GM12878 (cell line): ENCODE measurements at regions not wholly inside any gene's neighbourhood (a gene's known extent, or its start where the extent isn't known, plus 50 kb on each side); places are given as distances from the start of the nearest gene placed in this dataset.

ENCODE experiments used
- ATAC-seq: fragments of 200-7000 bp; cut with Tn5 transposase; 3 replicates; pipeline ENCODE4 v1.9.1; 2020; ENCODE audit warnings: mild to moderate bottlenecking, moderate library complexity
- BruUV-seq: library from RNA; stranded (reverse); fragments of 400-500 nt; replicated peaks from 2 replicates; lab custom pipeline; 2021; lab: Mats Ljungman, UMichigan
- CTCF ChIA-PET: fragments of 300-600 bp; sonication (Branson Sonifier 250); formaldehyde crosslinking; extraction: SDS; loops from one replicate; lab custom pipeline; 2021; ENCODE audit warnings: inconsistent platforms; lab: Yijun Ruan, JAX
- POLR2A ChIA-PET: fragments of 350-600 bp; formaldehyde crosslinking; extraction: SDS; loops from one replicate; lab custom pipeline; 2021; ENCODE audit warnings: inconsistent platforms; lab: Charles Lee
- RAD21 ChIA-PET: fragments of 300-600 bp; sonication (Branson Sonifier 250); formaldehyde crosslinking; loops from one replicate; lab custom pipeline; 2023; ENCODE audit warnings: antibody characterized with exemption; ENCODE audit not compliant: unreplicated experiment; lab: Charles Lee
- SMC1A ChIA-PET: fragments of 300-600 bp; sonication (Branson Sonifier 250); formaldehyde crosslinking; loops from one replicate; lab custom pipeline; 2023; ENCODE audit not compliant: unreplicated experiment, uncharacterized antibody; lab: Charles Lee
- DNase-seq: peaks from one replicate; pipeline ENCODE4 v3.0.0-alpha.2; 2011; ENCODE audit warnings: low read depth, low spot score
- FAIRE-seq: peaks from 3 replicates; lab custom pipeline; 2011; peaks lifted over from hg19 to GRCh38; lab: Jason Lieb, UNC
- H2AFZ ChIP-seq: 2 replicates; pipeline ENCODE4 v1.6.0; 2011; ENCODE audit warnings: low read depth, low read length, control low read depth; ENCODE audit not compliant: control insufficient read depth
- H3K27ac ChIP-seq: 2 replicates; pipeline ENCODE4 v1.5.1; 2011; ENCODE audit warnings: control low read depth; ENCODE audit not compliant: control insufficient read depth, insufficient read depth
- H3K27me3 ChIP-seq, 2 experiments: replicated peaks in 1 of 2; 2 replicates each; pipeline versions ENCODE4 v1.6.0 to v1.6.1; 2011; ENCODE audit warnings: low read length in 1 of 2; ENCODE audit not compliant: control insufficient read depth in 2 of 2, insufficient read depth in 2 of 2
- H3K36me3 ChIP-seq, 2 experiments: 2 replicates each; pipeline ENCODE4 v1.5.1; 2011; ENCODE audit warnings: low read length in 1 of 2; ENCODE audit not compliant: control insufficient read depth in 2 of 2, insufficient read depth in 2 of 2
- H3K4me1 ChIP-seq: 2 replicates; pipeline ENCODE4 v1.6.1; 2011; ENCODE audit warnings: mild to moderate bottlenecking, low read length, moderate library complexity, mixed read lengths; ENCODE audit not compliant: control insufficient read depth, insufficient read depth
- H3K4me2 ChIP-seq: 2 replicates; pipeline ENCODE4 v1.6.0; 2011; ENCODE audit warnings: control low read depth; ENCODE audit not compliant: control insufficient read depth, insufficient read depth
- H3K4me3 ChIP-seq: fragments of 200-600 bp; sonication (generic); 2 replicates; pipeline ENCODE4 v1.5.1; 2016
- H3K79me2 ChIP-seq: 2 replicates; pipeline ENCODE4 v1.6.0; 2011; ENCODE audit warnings: low read length; ENCODE audit not compliant: control insufficient read depth, insufficient read depth
- H3K9ac ChIP-seq: 2 replicates; pipeline ENCODE4 v1.8.0; 2011; ENCODE audit warnings: low read length, control low read depth, mixed read lengths; ENCODE audit not compliant: control insufficient read depth, insufficient read depth
- H3K9me3 ChIP-seq: replicated peaks from 3 replicates; pipeline ENCODE4 v1.5.1; 2011; ENCODE audit warnings: mild to moderate bottlenecking, low read length; ENCODE audit not compliant: control insufficient read depth, insufficient read depth
- H4K20me1 ChIP-seq: 2 replicates; pipeline ENCODE4 v1.6.0; 2011; ENCODE audit not compliant: control insufficient read depth, insufficient read depth
- ASH2L ChIP-seq: fragments of 300-600, 200-600 bp; sonication (generic); IDR thresholded peaks from 2 replicates; pipeline ENCODE4 v1.6.1; 2017; ENCODE audit warnings: low read depth, mild to moderate bottlenecking, borderline replicate concordance
- BMI1 ChIP-seq: fragments of 450-650 bp; IDR thresholded peaks from 2 replicates; pipeline ENCODE4 v1.6.1; 2016; ENCODE audit warnings: mild to moderate bottlenecking, moderate library complexity, borderline replicate concordance
- CHD2 ChIP-seq: IDR thresholded peaks from 2 replicates; pipeline ENCODE4 v1.6.1; 2011; ENCODE audit warnings: low read depth, low read length, improper control_type of control experiment, borderline replicate concordance
- IKZF2 ChIP-seq, 2 experiments: fragments of 450-650 bp; IDR thresholded peaks; 2 replicates each; pipeline ENCODE4 v1.6.1; 2017; ENCODE audit warnings: mild to moderate bottlenecking in 2 of 2, moderate library complexity in 2 of 2
- IRF5 ChIP-seq: fragments of 450-650 bp; IDR thresholded peaks from 2 replicates; pipeline ENCODE4 v1.6.1; 2017; ENCODE audit warnings: borderline replicate concordance
- KLF5 ChIP-seq: fragments of 450-650 bp; IDR thresholded peaks from 2 replicates; pipeline ENCODE4 v1.6.1; 2014; ENCODE audit warnings: mild to moderate bottlenecking; ENCODE audit not compliant: partially characterized antibody
- NFYB ChIP-seq: IDR thresholded peaks from 2 replicates; pipeline ENCODE4 v1.6.1; 2011; ENCODE audit warnings: low read depth, mild to moderate bottlenecking, low read length, improper control_type of control experiment, moderate library complexity; ENCODE audit not compliant: insufficient read depth
- POLR2AphosphoS5 ChIP-seq: IDR thresholded peaks from 2 replicates; pipeline ENCODE4 v1.6.1; 2011; ENCODE audit warnings: mild to moderate bottlenecking, low read length, inconsistent platforms
- RAD21 ChIP-seq: IDR thresholded peaks from 2 replicates; pipeline ENCODE4 v1.6.1; 2011; ENCODE audit warnings: mild to moderate bottlenecking, low read depth, low read length, moderate library complexity; ENCODE audit not compliant: insufficient read depth
- RBBP5 ChIP-seq: fragments of 200-600 bp; sonication (generic); conservative IDR thresholded peaks from 2 replicates; pipeline ENCODE4 v1.6.1; 2016
- SMAD5 ChIP-seq: IDR thresholded peaks from 2 replicates; pipeline ENCODE4 v1.6.1; 2016; ENCODE audit warnings: antibody characterized with exemption, low read depth
- WRNIP1 ChIP-seq: IDR thresholded peaks from 2 replicates; pipeline ENCODE4 v1.6.1; 2011; ENCODE audit warnings: low read depth, low read length, improper control_type of control experiment, borderline replicate concordance
- ZNF687 ChIP-seq: fragments of 450-650 bp; IDR thresholded peaks from 2 replicates; pipeline ENCODE4 v1.6.1; 2017; ENCODE audit warnings: mild to moderate bottlenecking, moderate library complexity
- ZSCAN29 ChIP-seq: fragments of 450-650 bp; IDR thresholded peaks from 2 replicates; pipeline ENCODE4 v1.6.1; 2017; ENCODE audit warnings: mild to moderate bottlenecking, moderate library complexity
- WGBS: methylation state at CpG from one replicate; pipeline ENCODE4 v1.1.6; 2016; ENCODE audit warnings: low lambda C conversion rate; ENCODE audit not compliant: insufficient replicate concordance, insufficient coverage; ENCODE audit errors: missing lambda C conversion rate; 5-methylcytosine and 5-hydroxymethylcytosine counted together
- in situ Hi-C: fragments of 300-500 bp; cut with MboI; formaldehyde crosslinking; loops from 9 replicates; pipeline ENCODE4 v1.14.3; 2018; ENCODE audit warnings: mixed read lengths
- intact Hi-C: fragments of 100-400 bp; cut with micrococcal nuclease; formaldehyde crosslinking; loops from one replicate; pipeline ENCODE4 v1.14.2; 2022; ENCODE audit not compliant: unreplicated experiment
- TF ChIP-seq, protein P1 (sequence below): fragments of 450-650 bp; conservative IDR thresholded peaks from 2 replicates; pipeline ENCODE4 v1.6.1; 2017; ENCODE audit warnings: mild to moderate bottlenecking, moderate library complexity
- TF ChIP-seq, protein P2 (sequence below): fragments of 450-650 bp; IDR thresholded peaks from 2 replicates; pipeline ENCODE4 v1.6.1; 2016; ENCODE audit warnings: mild to moderate bottlenecking

DNA sequence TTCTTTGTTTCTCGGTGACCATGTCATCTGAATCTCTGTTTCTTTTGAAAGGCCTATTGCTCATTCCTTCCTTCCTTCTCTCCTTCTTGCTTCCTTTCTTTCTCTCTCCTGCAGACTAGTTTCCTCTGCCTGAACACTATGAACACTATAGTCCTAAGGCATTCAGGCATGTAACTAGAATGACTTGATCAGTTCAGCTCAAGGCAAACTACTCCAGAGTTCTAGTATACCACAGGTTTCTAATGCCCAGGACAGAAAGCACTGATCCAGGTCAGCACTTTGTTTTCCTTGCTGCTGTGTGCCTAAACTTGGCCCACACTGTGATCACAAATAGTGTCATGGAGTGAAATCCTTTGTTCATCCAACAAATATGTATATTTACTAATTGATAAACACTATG is 324.1 kb upstream of the GJE1 start:
- DNase-seq (no peak), FAIRE-seq (no peak), ATAC-seq (no peak)
- ChIA-PET SMC1A (no interaction called here), POLR2A (no interaction called here), RAD21 (no interaction called here), CTCF (no interaction called here)
- no peaks in the 10 kb centered on the region for H3K27me3 ChIP-seq
- TF ChIP-seq BMI1 = no peak
- TF ChIP-seq ASH2L = no peak
- no peak for TF ChIP-seq POLR2AphosphoS5
- no peak for TF ChIP-seq IKZF2 (IDR thresholded peaks at IDR 0.05)
- TF ChIP-seq KLF5 = no peak
- TF ChIP-seq RBBP5 = no peak
- no peak for TF ChIP-seq NFYB
- no peak for TF ChIP-seq SMAD5
- no peak for TF ChIP-seq IRF5
- TF ChIP-seq ZSCAN29 = no peak
- TF ChIP-seq ZNF687 = no peak
- TF ChIP-seq RAD21 = no peak
- TF ChIP-seq WRNIP1 = no peak
- no peak for TF ChIP-seq CHD2
- TF ChIP-seq, protein P1, sequence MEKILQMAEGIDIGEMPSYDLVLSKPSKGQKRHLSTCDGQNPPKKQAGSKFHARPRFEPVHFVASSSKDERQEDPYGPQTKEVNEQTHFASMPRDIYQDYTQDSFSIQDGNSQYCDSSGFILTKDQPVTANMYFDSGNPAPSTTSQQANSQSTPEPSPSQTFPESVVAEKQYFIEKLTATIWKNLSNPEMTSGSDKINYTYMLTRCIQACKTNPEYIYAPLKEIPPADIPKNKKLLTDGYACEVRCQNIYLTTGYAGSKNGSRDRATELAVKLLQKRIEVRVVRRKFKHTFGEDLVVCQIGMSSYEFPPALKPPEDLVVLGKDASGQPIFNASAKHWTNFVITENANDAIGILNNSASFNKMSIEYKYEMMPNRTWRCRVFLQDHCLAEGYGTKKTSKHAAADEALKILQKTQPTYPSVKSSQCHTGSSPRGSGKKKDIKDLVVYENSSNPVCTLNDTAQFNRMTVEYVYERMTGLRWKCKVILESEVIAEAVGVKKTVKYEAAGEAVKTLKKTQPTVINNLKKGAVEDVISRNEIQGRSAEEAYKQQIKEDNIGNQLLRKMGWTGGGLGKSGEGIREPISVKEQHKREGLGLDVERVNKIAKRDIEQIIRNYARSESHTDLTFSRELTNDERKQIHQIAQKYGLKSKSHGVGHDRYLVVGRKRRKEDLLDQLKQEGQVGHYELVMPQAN = no peak
- TF ChIP-seq, protein P2, sequence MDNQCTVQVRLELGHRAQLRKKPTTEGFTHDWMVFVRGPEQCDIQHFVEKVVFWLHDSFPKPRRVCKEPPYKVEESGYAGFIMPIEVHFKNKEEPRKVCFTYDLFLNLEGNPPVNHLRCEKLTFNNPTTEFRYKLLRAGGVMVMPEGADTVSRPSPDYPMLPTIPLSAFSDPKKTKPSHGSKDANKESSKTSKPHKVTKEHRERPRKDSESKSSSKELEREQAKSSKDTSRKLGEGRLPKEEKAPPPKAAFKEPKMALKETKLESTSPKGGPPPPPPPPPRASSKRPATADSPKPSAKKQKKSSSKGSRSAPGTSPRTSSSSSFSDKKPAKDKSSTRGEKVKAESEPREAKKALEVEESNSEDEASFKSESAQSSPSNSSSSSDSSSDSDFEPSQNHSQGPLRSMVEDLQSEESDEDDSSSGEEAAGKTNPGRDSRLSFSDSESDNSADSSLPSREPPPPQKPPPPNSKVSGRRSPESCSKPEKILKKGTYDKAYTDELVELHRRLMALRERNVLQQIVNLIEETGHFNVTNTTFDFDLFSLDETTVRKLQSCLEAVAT = no peak
- intact Hi-C loops = no loop called here
- 42% methylated on average over 1 of the region's 1 CpG for WGBS
- BruUV-seq = no TSS peak
- H3K36me3 ChIP-seq = no peaks in the 10 kb centered on the region
- H3K4me3 ChIP-seq = no peak overlapping the region
- H3K9ac ChIP-seq = no peak overlapping the region
- no peaks in the 10 kb centered on the region for H3K79me2 ChIP-seq
- H3K9me3 ChIP-seq = no peaks in the 10 kb centered on the region
- no peaks in the 10 kb centered on the region for H4K20me1 ChIP-seq
- H3K4me1 ChIP-seq = no peaks in the 10 kb centered on the region
- in situ Hi-C loops = no loop called here
- no peak overlapping the region for H2AFZ ChIP-seq
- H3K4me2 ChIP-seq = no peak overlapping the region
- no peak overlapping the region for H3K27ac ChIP-seq
